Transverse colon (tissue), 4 donors: ENCODE measurements at regions not wholly inside any gene's neighbourhood (a gene's known extent, or its start where the extent isn't known, plus 50 kb on each side); places are given as distances from the start of the nearest gene placed in this dataset.
"Not testable (repeated sequence)": the region's sequence is repeated elsewhere in the genome, so short reads cannot be mapped to it uniquely, and the experiment has no call there.

Source experiments
- DNase-seq: peaks from one replicate; pipeline ENCODE4 v3.0.0-alpha.2; 2019
- H3K27ac ChIP-seq, 4 donors: fragments of 200-600 bp; sonication (generic); 2 replicates each; pipeline ENCODE4 v1.5.1; 2016 to 2018; ENCODE audit warnings: inconsistent platforms in 4 of 4
- H3K27me3 ChIP-seq: fragments of 200-600 bp; sonication (generic); 2 replicates; pipeline ENCODE4 v1.5.1; 2017; ENCODE audit warnings: inconsistent platforms
- H3K36me3 ChIP-seq, 4 donors: fragments of 200-600 bp; sonication (generic); 2 replicates each; pipeline ENCODE4 v1.5.1; 2017 to 2019; ENCODE audit warnings: inconsistent platforms in 4 of 4
- H3K4me1 ChIP-seq, 4 donors: fragments of 200-600 bp; sonication (generic); 2 replicates each; pipeline ENCODE4 v1.5.1; 2017 to 2020; ENCODE audit warnings: inconsistent platforms in 4 of 4
- H3K4me3 ChIP-seq, 4 donors: fragments of 200-600 bp; sonication (generic); 1 replicate in 1 of 4; 2 replicates in 3 of 4; pipeline versions ENCODE4 v1.5.1 to v1.6.1; 2017 to 2019; ENCODE audit warnings: inconsistent platforms in 4 of 4
- H3K9me3 ChIP-seq, 2 donors: fragments of 200-600 bp; sonication (generic); 2 replicates each; pipeline ENCODE4 v1.5.1; 2017 to 2019; ENCODE audit warnings: inconsistent platforms in 2 of 2
- CTCF ChIP-seq, 5 experiments: fragments of 200-600 bp in 3 of 5; fragments of 450-650 bp in 2 of 5; sonication (generic) in 3 of 5; IDR thresholded peaks; 1 replicate in 2 of 5; 2 replicates in 3 of 5; pipeline ENCODE4 v1.5.1; 2016 to 2017; ENCODE audit warnings: antibody characterized with exemption in 5 of 5, inconsistent platforms in 3 of 5, mild to moderate bottlenecking in 2 of 5, moderate library complexity in 1 of 5
- POLR2A ChIP-seq: fragments of 450-650 bp; IDR thresholded peaks from one replicate; pipeline ENCODE4 v1.6.1; 2016; ENCODE audit warnings: antibody characterized with exemption, mild to moderate bottlenecking, moderate library complexity
- POLR2AphosphoS5 ChIP-seq, 3 donors: sonication (generic); formaldehyde crosslinking; IDR thresholded peaks; one replicate each; pipeline ENCODE4 v1.6.1; 2016; ENCODE audit warnings: antibody characterized with exemption in 3 of 3
- WGBS, 2 donors: methylation state at CpG; one replicate each; pipeline ENCODE4 v1.1.5; 2018; ENCODE audit warnings: low coverage in 1 of 2; 5-methylcytosine and 5-hydroxymethylcytosine counted together
- in situ Hi-C, 4 donors: fragments of 200-750 bp; cut with MboI; loops; one replicate each; pipeline versions ENCODE4 v1.15.0 to v1.15.1; 2017; ENCODE audit warnings: low sequenced_read_pairs in 3 of 4, low pct_ligation_motif_present in 1 of 4, low pct_unique_long_range_greater_than_20kb in 1 of 4
- intact Hi-C: fragments of 100-400 bp; cut with DNase I; formaldehyde crosslinking; loops from one replicate; pipeline ENCODE4 v1.15.1; 2023; ENCODE audit warnings: low total_unique reads

- H3K27ac ChIP-seq, intact Hi-C loops, H3K27me3 ChIP-seq, H3K9me3 ChIP-seq, DNase-seq, H3K4me1 ChIP-seq, H3K4me3 ChIP-seq, in situ Hi-C loops: not testable (repeated sequence)
- peaks cover 0 to 17% (median 5%) of the 10 kb centered on the region in 4 donors for H3K36me3 ChIP-seq
- WGBS, 2 donors = 86 to 100% methylated on average over 1 to 6 of the region's 6 CpGs
These were observed 63.8 kb downstream of the CLEC18A start for GRCh38 chr16:70014915-70015314.

- not testable (repeated sequence) for H3K9me3 ChIP-seq, H3K27ac ChIP-seq
These were observed 65.6 kb downstream of the CLEC18A start for GRCh38 chr16:70016751-70017150.

DNA sequence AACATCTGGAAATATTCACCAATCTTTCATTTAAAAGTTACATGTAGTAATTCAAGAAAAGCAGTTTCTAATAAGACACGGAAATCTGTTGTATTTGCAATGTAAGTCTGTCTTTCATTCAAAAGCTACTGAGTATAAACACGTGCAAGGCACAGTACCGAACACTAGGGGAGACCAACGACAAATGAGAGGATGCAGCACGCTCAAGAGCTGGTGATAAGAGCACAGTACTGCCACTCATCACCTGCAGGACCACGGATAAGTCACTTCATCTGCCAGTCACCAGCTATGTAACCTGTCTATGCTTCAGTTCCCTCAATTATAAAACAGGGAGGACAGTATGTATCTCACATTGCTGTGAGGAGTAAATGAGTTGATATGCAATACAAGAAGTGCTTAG is 67.1 kb downstream of the CLEC18A start:
- in situ Hi-C loops = no loop called here
- H3K4me1 ChIP-seq = no peaks in the 10 kb centered on the region
- 27 to 28% methylated on average over 4 to 6 of the region's 6 CpGs for WGBS, 2 donors
- H3K9me3 ChIP-seq = no peaks in the 10 kb centered on the region
- no peaks in the 10 kb centered on the region for H3K27me3 ChIP-seq
- TF ChIP-seq POLR2AphosphoS5 (IDR thresholded peaks at IDR 0.05) (no peak), CTCF (IDR thresholded peaks at IDR 0.05) (peak in 4 of 5 experiments; percentile 30 to 63 (median 34)), POLR2A (no peak)
- peak; percentile 23 for DNase-seq
- intact Hi-C loops = no loop called here
- H3K4me3 ChIP-seq = no peak overlapping the region
- H3K27ac ChIP-seq = no peak overlapping the region
- H3K36me3 ChIP-seq = peaks cover 0 to 26% (median 9%) of the 10 kb centered on the region in 4 donors

More at GRCh38 chr16:70016751-70017150, 65.6 kb downstream of the CLEC18A start:
- H3K4me3 ChIP-seq, DNase-seq, in situ Hi-C loops, H3K4me1 ChIP-seq, intact Hi-C loops, H3K27me3 ChIP-seq: not testable (repeated sequence)
- 79 to 100% methylated on average over 1 to 5 of the region's 5 CpGs for WGBS, 2 donors
- H3K36me3 ChIP-seq = peaks cover 0 to 20% (median 9%) of the 10 kb centered on the region in 4 donors

- H3K27me3 ChIP-seq, intact Hi-C loops, H3K27ac ChIP-seq, H3K4me3 ChIP-seq, H3K4me1 ChIP-seq, H3K9me3 ChIP-seq, in situ Hi-C loops, DNase-seq: not testable (repeated sequence)
- 43% methylated on average over 5 of the region's 5 CpGs; no CpG with 5 or more reads in 1 of the 2 donors for WGBS, 2 donors
- H3K36me3 ChIP-seq = peaks cover 0 to 14% (median 6%) of the 10 kb centered on the region in 4 donors
These were observed 72.1 kb downstream of the CLEC18A start for GRCh38 chr16:70023207-70023606.

GRCh38 chr16:70023956-70024355 is 72.8 kb downstream of the CLEC18A start:
- H3K9me3 ChIP-seq, DNase-seq, H3K27me3 ChIP-seq, in situ Hi-C loops, H3K27ac ChIP-seq, H3K4me3 ChIP-seq, intact Hi-C loops, H3K4me1 ChIP-seq: not testable (repeated sequence)
- WGBS, 2 donors = 94 to 100% methylated on average over 1 to 5 of the region's 5 CpGs
- H3K36me3 ChIP-seq = peaks cover 0 to 14% (median 6%) of the 10 kb centered on the region in 4 donors

GRCh38 chr16:70026165-70026854 is 75.2 kb downstream of the CLEC18A start:
- H3K27ac ChIP-seq, H3K4me3 ChIP-seq, in situ Hi-C loops, H3K27me3 ChIP-seq, intact Hi-C loops, DNase-seq, H3K4me1 ChIP-seq, H3K9me3 ChIP-seq: not testable (repeated sequence)
- H3K36me3 ChIP-seq = peaks cover 0 to 22% (median 5%) of the 10 kb centered on the region in 4 donors
- WGBS, 2 donors = 60 to 71% methylated on average over 1 to 8 of the region's 8 CpGs

DNA sequence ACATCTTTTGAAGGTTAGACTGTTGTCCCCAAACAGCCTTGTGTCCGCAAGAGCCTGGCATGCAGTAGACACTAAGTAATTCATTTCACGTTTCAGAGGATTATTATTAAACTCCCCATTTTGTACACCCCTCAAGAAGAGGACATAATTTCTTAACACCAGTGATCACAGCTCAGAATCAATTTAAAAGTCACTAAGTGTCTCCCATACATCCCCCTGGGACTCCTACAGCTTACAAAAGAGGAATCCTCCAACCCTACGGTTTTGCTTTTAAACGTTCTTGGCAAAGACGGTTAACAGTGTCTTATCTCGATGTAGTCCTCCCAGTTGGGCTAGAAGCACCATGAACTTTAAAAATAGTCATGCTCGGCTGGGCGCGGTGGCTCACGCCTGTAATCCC is 81.2 kb upstream of the PDPR start:
- in situ Hi-C loops, H3K27ac ChIP-seq, DNase-seq, H3K4me3 ChIP-seq, H3K4me1 ChIP-seq, intact Hi-C loops, H3K27me3 ChIP-seq, H3K9me3 ChIP-seq: not testable (repeated sequence)
- WGBS, 2 donors = 90 to 95% methylated on average over 2 to 10 of the region's 10 CpGs
- H3K36me3 ChIP-seq = peaks cover 0 to 12% (median 3%) of the 10 kb centered on the region in 4 donors

GRCh38 chr16:70037913-70038312 is 76.2 kb upstream of the PDPR start:
- H3K4me3 ChIP-seq, H3K27me3 ChIP-seq, DNase-seq, H3K36me3 ChIP-seq, intact Hi-C loops, H3K27ac ChIP-seq, in situ Hi-C loops, H3K9me3 ChIP-seq: not testable (repeated sequence)
- H3K4me1 ChIP-seq = peaks cover 0 to 17% (median 0%) of the 10 kb centered on the region in 4 donors
- WGBS, 2 donors = 47% methylated on average over 1 of the region's 3 CpGs; no CpG with 5 or more reads in 1 of the 2 donors
